ENCODE measurements at regions not wholly inside any gene's neighbourhood (a gene's known extent, or its start where the extent isn't known, plus 50 kb on each side); places are given as distances from the start of the nearest gene placed in this dataset.

- no peak for DNase-seq
These were observed 189.3 kb downstream of the VRK1 start for GRCh38 chr14:96986256-96987085.

DNA sequence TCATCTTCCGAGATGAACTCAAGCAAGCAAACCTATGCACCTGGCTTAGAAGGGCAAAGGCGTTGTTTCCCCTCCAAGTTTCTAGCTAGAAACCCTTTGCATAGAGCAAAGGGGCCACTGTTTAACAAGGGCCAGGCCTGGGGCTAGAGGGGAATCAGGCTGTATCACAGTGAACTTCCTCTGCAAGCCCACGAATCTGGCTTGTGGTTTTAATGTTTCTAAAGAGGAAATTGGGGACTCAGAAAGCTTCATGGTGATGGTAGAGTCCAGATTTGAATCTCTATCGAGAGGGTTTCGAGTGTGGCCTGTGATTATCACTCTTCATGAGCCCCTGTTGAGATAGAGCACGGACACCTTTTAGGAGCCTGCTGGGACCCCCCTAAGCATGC is 189.9 kb downstream of the VRK1 start:
- no peak for DNase-seq

GRCh38 chr14:96987771-96988170 is 190.6 kb downstream of the VRK1 start:
- DNase-seq, result no peak

- no peak for DNase-seq
These were observed 192.1 kb downstream of the VRK1 start for GRCh38 chr14:96989306-96989705.

GRCh38 chr14:96991226-96991625 is 194.0 kb downstream of the VRK1 start:
- DNase-seq, result no peak

GRCh38 chr14:96994999-96995398 is 197.8 kb downstream of the VRK1 start:
- no peak for DNase-seq

- no peak for DNase-seq
These were observed 200.1 kb downstream of the VRK1 start for GRCh38 chr14:96997269-96997668.

DNA sequence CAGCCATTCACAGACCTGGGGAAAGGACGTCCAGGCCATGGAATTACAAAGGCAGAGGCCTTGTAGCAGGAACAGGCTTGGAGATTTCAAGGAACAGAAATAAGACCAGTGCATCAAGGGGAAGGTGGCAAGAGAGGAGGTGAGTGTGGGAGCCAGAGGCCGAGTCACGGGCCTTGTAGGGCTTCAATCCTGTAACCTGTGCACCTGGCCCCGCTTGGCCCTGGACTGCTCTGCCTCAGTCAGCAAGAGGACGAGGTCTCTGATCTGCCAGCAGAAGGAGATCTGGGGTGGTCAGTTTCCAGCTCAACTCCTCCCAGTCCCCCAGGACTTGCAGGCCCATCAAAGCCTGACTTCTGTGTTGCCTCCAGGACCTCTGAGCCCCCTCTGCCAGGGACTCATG is 200.8 kb downstream of the VRK1 start:
- no peak for DNase-seq

- no peak for DNase-seq
These were observed 202.5 kb downstream of the VRK1 start for GRCh38 chr14:96999654-97000155.

- DNase-seq, result no peak
These were observed 205.3 kb downstream of the VRK1 start for GRCh38 chr14:97002454-97002853.

DNA sequence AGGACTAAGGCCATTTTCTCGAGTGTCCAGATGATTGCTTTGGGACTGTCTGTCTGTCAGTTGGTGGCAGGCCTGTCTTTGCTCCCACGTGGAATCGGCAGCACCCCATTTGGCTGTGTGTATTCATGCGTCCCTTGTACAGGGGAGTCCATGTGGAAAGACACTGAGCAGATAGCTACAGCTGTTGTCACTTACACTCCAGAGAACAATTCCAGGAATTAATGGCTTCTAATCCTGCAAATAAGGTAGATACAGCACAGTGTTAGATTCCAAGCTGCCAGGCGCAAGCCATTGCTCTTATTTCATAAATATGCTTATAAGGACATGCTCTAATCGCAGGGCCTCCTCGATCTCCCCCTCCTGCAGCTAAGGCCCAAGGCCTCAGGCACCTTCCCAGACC is 208.8 kb downstream of the VRK1 start:
- DNase-seq, result no peak

DNA sequence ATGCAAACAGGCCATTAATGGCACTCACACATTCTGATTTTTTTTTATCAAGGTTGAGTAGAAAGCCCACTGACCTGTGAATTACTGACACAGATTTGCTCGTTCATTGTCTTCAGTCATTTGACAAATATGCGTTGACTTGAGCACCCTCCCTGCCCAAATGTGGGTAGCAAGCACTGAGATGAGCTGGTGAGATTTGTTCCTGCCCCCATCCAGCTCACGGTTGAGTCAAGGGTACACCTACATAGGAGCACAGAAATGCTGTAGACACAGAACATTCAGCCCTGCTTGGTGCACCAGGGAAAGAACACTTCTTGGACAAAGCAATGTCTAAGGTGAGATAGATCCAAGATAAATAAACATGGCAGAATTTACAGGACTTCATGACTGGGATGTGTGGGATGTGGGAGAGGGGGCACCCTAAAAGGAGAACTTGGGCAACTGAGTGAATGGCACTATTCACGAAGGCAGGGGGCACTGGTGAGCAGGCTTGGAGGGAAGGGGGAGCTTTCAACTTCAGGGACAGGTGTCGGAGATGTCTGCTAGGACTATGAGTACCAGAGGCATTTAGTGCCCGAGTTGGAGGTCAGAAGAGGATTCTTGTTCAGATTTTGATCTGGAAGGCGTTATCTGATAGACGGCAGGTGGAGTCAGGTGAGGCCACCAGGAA is 213.4 kb downstream of the VRK1 start:
- no peak for DNase-seq

GRCh38 chr14:97013878-97014277 is 216.7 kb downstream of the VRK1 start:
- DNase-seq, result no peak

DNA sequence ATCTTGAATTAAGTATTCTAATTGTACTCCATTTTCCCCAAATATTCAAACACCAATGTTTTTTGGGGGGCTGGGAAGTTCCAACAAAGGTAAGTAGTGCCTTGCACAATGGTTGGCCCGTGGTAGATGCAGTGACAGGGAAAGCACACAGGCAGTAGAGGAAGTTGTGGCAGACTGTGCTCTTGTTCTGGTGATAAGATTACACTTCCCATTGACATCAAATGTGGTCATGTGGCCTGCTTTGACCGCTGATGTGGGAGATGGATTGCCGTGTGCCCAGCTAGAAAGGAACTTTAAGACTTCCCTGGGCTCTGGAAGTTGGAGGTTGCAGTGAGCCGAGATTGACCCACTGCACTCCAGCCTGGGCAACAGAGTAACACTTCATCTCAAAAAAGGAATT is 223.8 kb downstream of the VRK1 start:
- no peak for DNase-seq

DNA sequence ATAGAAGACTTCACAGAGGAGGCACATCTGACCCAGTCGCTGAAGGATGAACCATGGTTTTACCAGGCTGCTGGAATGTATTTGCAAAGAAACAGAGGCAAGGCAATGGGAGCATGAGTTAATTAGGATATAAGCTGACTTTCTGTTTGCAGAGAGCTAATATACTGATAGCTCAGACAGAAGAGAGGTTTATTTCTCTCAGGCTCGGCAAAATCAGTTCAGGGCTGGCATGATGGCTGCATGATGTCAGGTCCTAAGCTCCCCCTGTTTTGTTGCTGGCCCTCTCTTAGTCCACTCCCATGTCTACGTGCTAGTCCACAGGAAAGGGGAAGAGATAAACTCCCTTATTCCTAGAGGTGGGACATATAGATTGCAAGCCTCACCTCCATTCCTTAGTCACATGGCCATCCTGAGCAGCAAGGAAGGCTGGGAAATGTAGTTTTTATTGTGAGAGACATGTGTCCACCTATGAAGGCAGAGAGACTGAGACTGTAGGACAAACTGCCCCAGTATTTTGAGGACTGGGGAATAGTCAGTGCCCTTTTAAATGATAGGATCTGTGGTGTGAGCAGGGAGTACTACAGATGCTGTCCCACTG is 224.5 kb downstream of the VRK1 start:
- DNase-seq, result no peak

DNA sequence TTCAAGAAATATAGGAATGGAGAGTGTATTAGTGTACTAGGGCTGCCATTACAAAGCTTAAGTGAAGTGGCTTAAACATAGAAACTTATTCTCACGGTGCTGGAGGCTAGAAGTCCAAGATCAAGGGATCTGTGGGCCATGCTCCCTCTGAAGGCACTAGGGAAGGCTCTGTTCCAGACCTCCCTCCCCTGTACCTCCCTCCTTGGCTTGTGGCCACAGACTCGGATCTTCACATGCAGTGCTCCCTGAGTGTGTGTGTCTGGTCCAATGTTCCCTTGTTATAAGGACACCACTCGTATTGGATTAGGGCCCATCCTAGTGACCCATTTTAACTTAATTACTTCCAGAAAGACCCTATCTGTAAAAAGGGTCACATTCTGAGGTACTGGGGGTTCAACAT is 225.6 kb downstream of the VRK1 start:
- DNase-seq, result no peak

- DNase-seq, result no peak
These were observed 226.7 kb downstream of the VRK1 start for GRCh38 chr14:97023871-97024270.

DNA sequence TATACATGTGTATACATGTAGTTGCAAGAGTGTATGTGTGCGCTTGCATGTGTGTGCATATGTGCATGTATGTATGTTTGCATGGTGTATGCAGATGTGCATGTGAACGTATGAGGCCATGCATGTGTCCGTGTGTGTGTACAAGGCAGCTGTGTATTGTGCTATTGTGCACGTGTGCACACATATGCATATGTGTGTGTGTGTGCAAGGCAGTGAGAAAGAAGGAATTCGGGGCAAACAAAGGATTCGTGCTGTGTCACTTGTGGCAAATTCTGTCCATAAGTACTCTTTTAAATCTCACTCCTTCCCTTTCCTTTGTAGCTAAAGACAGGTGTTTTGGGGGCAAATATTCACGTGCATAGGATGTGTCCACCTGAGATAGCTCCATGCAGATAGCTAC is 227.1 kb downstream of the VRK1 start:
- DNase-seq, result no peak

DNA sequence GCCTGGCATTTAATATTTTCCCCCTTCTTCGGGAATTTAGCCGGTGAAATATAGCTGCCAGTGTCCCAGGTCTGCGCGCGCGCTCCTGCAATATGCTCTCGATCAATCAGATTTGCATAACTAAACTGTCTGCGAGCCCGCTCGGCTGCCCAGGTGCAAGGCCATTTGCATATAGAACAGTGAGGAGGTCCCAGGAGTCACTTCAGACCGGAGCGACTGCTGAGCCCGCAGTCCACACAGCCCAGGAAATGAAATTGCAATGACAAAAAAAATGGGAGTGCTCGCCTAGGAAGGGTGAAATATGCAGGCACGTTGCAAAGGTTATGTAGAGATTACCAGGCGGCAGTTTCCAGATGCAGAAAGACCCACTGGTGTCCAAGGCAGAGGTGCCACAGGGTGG is 228.5 kb downstream of the VRK1 start:
- DNase-seq, result no peak

GRCh38 chr14:97027256-97027999 is 230.2 kb downstream of the VRK1 start:
- no peak for DNase-seq

GRCh38 chr14:97028382-97028781 is 231.2 kb downstream of the VRK1 start:
- DNase-seq, result no peak

DNA sequence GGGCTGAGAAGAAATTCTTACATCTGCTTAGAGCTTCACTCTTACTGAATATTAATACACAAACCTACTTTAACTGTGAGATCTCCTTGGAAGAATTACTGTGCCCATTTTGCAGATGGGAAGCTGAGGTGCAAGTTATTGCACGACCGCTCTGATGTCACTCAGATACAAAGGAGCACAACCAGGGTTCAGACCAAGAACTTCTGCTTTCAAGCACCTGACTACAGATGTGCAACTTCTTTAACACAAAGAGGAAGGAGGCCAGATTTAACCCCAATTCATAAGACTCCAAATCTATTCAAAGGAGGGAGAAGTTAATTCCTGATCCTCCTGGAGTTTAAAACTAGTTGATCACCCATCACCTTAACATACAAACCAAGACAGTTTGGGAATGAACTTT is 232.6 kb downstream of the VRK1 start:
- no peak for DNase-seq

- no peak for DNase-seq
These were observed 234.3 kb downstream of the VRK1 start for GRCh38 chr14:97031530-97031929.
